ENCODE measurements at regions not wholly inside any gene's neighbourhood (a gene's known extent, or its start where the extent isn't known, plus 50 kb on each side); places are given as distances from the start of the nearest gene placed in this dataset.
"Not testable (repeated sequence)": the region's sequence is repeated elsewhere in the genome, so short reads cannot be mapped to it uniquely, and the experiment has no call there.

DNA sequence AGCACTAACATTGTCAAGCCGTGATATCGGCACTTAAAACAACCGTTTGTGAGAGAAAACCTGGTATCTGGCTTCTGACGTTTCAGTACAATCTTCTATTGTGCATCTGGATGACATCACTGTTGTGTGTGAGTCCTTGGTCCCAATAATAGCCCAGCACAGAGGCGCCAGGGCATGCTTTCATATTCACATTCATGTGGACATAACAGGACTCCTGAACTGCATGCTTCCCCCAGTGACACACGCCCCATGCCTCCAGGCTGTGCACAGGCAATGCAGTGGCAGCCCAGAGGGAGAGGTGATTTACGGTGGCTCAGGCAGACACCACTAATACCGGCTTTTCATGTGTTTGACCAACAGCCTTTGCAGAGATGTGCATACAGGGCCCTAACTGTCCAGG lies 58.1 kb downstream of the MRPL57 start:
- TF ChIP-seq, protein P1, sequence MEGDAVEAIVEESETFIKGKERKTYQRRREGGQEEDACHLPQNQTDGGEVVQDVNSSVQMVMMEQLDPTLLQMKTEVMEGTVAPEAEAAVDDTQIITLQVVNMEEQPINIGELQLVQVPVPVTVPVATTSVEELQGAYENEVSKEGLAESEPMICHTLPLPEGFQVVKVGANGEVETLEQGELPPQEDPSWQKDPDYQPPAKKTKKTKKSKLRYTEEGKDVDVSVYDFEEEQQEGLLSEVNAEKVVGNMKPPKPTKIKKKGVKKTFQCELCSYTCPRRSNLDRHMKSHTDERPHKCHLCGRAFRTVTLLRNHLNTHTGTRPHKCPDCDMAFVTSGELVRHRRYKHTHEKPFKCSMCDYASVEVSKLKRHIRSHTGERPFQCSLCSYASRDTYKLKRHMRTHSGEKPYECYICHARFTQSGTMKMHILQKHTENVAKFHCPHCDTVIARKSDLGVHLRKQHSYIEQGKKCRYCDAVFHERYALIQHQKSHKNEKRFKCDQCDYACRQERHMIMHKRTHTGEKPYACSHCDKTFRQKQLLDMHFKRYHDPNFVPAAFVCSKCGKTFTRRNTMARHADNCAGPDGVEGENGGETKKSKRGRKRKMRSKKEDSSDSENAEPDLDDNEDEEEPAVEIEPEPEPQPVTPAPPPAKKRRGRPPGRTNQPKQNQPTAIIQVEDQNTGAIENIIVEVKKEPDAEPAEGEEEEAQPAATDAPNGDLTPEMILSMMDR (IDR thresholded peaks at IDR 0.05; ENCODE audit: low read length, missing control alignments) = no peak
- no peak for DNase-seq (ENCODE audit: low read depth)
- H3K4me3 ChIP-seq (replicated peaks; ENCODE audit: low read depth, low read length) = no peak overlapping the region

GRCh38 chr13:21235174-21235573 lies 58.7 kb downstream of the MRPL57 start:
- TF ChIP-seq, protein P1 (IDR thresholded peaks at IDR 0.05; ENCODE audit: low read length, missing control alignments) = no peak
- H3K4me3 ChIP-seq (replicated peaks; ENCODE audit: low read depth, low read length) = no peak overlapping the region
- DNase-seq (ENCODE audit: low read depth) = no peak

DNA sequence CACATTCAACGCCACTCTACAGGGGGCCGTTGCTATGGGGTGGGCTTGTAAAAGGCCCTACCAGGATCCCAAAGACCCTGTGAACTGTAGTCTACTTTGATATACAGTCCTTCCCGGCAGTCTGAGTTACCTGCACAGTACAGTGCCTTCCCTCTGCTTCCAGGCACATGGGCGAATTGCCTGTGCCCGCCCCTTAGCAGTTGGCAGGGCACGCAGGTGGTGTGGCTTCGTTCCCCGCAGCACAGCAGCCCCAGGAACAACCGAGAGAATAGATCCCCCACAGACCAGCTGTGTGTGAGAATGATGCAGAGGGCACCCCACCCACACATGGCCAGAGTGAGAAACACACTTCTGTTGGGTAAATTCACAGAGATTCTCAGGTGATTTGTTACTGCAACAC lies 60.6 kb downstream of the MRPL57 start:
- TF ChIP-seq, protein P1 (IDR thresholded peaks at IDR 0.05; ENCODE audit: low read length, missing control alignments) = no peak
- DNase-seq (ENCODE audit: low read depth) = no peak
- H3K4me3 ChIP-seq (replicated peaks; ENCODE audit: low read depth, low read length) = no peak overlapping the region

GRCh38 chr13:21238267-21238666 lies 61.8 kb downstream of the MRPL57 start:
- no peak for DNase-seq (ENCODE audit: low read depth)
- H3K4me3 ChIP-seq (replicated peaks; ENCODE audit: low read depth, low read length) = no peak overlapping the region
- TF ChIP-seq, protein P1 (IDR thresholded peaks at IDR 0.05; ENCODE audit: low read length, missing control alignments) = no peak

- H3K4me3 ChIP-seq (replicated peaks; ENCODE audit: low read depth, low read length) = no peak overlapping the region
- peak; percentile 51 for DNase-seq (ENCODE audit: low read depth)
- TF ChIP-seq, protein P1 (IDR thresholded peaks at IDR 0.05; ENCODE audit: low read length, missing control alignments) = no peak
Measured at GRCh38 chr13:21240586-21240985, 64.1 kb downstream of the MRPL57 start.

- H3K4me3 ChIP-seq (replicated peaks; ENCODE audit: low read depth, low read length) = no peak overlapping the region
- no peak for DNase-seq (ENCODE audit: low read depth)
- TF ChIP-seq, protein P1 (IDR thresholded peaks at IDR 0.05; ENCODE audit: low read length, missing control alignments) = no peak
Measured at GRCh38 chr13:21242236-21242635, 65.8 kb downstream of the MRPL57 start.

DNA sequence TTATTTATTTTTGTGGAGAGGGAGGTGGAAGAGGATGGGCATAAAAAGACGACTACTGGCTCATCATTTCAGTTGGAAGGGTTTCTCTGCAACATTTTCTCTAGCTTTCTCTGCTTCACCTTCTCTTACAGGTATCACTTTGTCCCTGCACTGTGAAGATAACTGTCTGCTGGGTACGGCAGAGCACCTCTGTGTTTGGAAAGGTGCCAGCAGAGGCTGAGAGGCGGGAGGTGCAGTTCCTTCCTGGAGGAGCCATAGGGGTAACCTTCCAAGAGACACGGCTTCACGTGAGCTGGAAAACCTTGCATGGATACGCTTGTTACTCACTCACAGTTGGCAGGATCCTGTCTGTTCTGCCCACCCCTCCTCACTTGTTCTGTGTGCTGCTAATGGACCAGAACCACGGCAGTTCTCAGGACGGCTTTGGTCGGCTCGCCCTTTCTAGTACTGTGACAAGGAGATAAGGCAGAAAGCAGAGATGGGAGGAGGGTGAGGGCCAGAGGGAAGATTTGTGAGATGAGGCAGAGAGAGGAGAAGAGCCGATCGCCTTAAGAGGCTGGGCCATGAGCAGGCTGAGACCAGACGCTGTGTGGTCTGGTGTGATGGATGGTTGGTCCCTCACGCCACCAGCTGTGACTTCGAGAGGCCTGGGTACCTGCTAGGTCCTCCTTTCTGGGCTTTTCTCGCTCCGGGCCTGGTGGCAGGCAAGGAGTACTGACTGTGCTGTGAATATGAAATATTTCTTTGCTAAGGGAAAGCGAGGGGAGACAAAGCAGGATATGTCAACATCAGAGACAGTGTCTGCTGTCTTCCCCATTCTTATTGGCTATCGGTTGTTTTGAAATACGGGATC lies 66.8 kb downstream of the MRPL57 start:
- TF ChIP-seq, protein P1 (IDR thresholded peaks at IDR 0.05; ENCODE audit: low read length, missing control alignments) = no peak
- no peak for DNase-seq (ENCODE audit: low read depth)
- H3K4me3 ChIP-seq (replicated peaks; ENCODE audit: low read depth, low read length) = no peak overlapping the region

DNA sequence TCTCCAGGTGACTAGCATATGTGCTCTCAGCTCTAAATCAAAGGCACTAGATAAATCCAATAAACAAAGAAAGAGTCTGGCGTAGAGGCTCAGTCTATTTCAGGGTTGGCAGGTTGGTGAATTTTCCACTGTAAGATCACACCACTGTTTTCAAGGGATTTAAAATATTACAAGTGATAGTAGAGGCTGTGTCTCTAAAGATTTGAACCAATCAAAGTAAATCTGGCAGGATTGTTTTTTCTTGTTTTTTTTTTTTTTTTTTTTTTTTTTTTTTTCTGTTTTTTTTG lies 67.4 kb downstream of the MRPL57 start:
- DNase-seq (ENCODE audit: low read depth); H3K4me3 ChIP-seq (replicated peaks; ENCODE audit: low read depth, low read length): not testable (repeated sequence)
